ENCODE measurements at regions not wholly inside any gene's neighbourhood (a gene's known extent, or its start where the extent isn't known, plus 50 kb on each side); places are given as distances from the start of the nearest gene placed in this dataset.

DNA sequence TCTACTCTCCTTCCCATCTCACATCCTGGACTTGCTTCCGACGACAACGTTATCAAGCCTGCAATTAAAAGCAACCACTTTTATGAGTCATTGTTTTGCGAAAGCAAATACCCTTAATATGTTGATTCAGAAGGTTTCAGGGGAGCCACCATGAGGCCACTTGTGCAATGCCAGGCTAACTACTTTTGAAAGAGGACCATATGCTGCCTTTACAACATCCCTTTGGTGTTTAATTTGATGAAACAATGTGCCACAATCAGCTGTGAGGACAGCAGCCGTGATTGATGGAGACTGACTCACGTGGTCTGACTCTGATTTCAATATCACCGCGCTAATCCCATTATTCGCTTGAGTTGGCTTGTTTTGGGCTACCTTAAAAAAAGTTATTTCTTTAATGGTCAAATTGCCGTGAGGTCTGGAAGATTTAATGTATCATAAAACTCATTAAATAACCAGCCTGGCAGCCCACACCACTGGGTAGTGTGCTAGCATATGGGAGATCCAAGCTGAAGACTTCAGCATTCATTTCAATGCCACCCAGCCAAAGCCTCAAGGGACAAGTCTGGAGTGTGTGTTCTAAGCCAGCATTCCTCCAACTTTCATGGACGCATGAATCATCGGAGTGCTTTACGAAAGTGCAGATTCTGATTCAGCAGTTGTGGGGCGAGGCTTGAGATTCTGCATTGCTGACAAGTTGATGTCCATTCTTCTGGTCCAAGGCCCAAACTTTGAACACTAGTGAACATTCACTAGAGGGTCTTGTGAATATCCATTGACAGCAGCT, 73.3 kb upstream of the PAXBP1 start:
- no peaks in the 10 kb centered on the region for H3K36me3 ChIP-seq
- H3K4me1 ChIP-seq, result no peaks in the 10 kb centered on the region
- TF ChIP-seq, protein P1, sequence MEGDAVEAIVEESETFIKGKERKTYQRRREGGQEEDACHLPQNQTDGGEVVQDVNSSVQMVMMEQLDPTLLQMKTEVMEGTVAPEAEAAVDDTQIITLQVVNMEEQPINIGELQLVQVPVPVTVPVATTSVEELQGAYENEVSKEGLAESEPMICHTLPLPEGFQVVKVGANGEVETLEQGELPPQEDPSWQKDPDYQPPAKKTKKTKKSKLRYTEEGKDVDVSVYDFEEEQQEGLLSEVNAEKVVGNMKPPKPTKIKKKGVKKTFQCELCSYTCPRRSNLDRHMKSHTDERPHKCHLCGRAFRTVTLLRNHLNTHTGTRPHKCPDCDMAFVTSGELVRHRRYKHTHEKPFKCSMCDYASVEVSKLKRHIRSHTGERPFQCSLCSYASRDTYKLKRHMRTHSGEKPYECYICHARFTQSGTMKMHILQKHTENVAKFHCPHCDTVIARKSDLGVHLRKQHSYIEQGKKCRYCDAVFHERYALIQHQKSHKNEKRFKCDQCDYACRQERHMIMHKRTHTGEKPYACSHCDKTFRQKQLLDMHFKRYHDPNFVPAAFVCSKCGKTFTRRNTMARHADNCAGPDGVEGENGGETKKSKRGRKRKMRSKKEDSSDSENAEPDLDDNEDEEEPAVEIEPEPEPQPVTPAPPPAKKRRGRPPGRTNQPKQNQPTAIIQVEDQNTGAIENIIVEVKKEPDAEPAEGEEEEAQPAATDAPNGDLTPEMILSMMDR (IDR thresholded peaks at IDR 0.05; ENCODE audit: borderline replicate concordance), result no peak
- no peak overlapping the region for H3K4me3 ChIP-seq
- no peak overlapping the region for H3K27ac ChIP-seq (replicated peaks)
- no peaks in the 10 kb centered on the region for H3K9me3 ChIP-seq (replicated peaks)
- peaks cover 25% of the 10 kb centered on the region for H3K27me3 ChIP-seq (ENCODE audit: low read depth)
- no peak for DNase-seq
- intact Hi-C loops (cut with micrococcal nuclease), result no loop called here

DNA sequence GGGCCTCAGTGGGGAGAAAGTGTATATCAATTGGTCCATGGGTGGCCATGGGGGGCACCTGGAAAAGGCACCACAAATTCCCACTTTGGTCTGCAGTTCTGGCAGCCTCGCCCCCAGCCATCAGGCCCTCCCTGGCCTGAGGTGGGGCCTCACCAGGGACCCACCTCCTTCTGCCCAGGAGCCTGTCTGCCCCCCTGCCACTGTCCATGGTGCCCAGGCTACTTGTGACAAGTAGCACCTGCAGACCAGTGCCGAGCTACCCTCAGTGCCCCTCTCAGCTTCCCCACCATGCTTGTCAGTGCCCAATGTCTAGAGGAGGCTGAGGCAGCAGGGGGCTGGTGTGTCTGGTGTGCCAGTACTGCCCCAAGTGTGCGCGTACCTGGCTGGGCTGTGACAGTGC, 87.1 kb upstream of the PAXBP1 start:
- peaks cover 37% of the 10 kb centered on the region for H3K27me3 ChIP-seq (ENCODE audit: low read depth)
- DNase-seq, result no peak
- H3K4me3 ChIP-seq, result no peak overlapping the region
- no peaks in the 10 kb centered on the region for H3K9me3 ChIP-seq (replicated peaks)
- TF ChIP-seq, protein P1 (IDR thresholded peaks at IDR 0.05; ENCODE audit: borderline replicate concordance), result no peak
- no peak overlapping the region for H3K27ac ChIP-seq (replicated peaks)
- intact Hi-C loops (cut with micrococcal nuclease), result no loop called here
- H3K4me1 ChIP-seq, result no peaks in the 10 kb centered on the region
- H3K36me3 ChIP-seq, result no peaks in the 10 kb centered on the region

DNA sequence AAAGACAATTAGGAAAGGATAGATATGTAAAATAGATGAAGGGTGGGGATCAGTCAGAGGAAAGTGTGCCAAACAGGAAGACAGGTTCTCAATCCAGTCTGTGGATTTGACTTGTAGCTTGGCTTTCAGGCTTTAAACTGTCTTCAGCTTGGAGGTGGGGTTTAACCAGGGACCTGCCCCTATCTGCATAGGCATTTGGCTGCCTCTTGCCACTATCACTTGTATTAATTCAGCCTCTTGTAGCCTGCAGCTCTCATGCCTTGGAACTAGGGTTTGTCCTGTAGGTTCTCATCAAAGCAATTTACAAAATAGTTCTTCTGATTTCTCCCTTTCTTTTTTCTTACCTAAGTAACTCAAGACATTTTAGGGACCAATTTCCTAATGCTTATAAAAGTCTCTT, 88.8 kb upstream of the PAXBP1 start:
- Histone ChIP-seq H3K4me1 (no peaks in the 10 kb centered on the region), H3K36me3 (no peaks in the 10 kb centered on the region), H3K27ac (replicated peaks) (no peak overlapping the region), H3K27me3 (ENCODE audit: low read depth) (peaks cover 42% of the 10 kb centered on the region), H3K9me3 (replicated peaks) (no peaks in the 10 kb centered on the region), H3K4me3 (no peak overlapping the region)
- intact Hi-C loops (cut with micrococcal nuclease), result no loop called here
- TF ChIP-seq, protein P1 (IDR thresholded peaks at IDR 0.05; ENCODE audit: borderline replicate concordance), result no peak
- DNase-seq, result no peak

DNA sequence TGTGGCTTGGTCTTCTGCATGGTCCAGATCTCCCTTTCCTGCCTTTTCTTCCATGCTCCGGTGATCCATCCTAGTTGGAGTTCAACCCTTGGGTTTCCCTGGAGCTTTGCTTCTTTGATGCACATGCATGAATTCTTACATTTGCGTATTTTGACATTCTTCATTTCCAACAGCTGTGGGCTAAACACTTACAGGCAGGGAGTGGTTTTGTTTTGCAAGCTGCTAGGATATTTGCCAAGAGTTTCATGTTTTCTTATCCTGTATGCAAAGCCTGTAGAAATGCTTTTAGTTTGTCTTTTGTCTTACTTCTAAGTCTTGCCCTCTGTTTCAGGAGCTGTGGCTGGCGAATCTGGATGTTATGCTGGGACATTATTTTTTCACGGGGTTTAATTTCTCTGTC, 90.3 kb upstream of the PAXBP1 start:
- no peak overlapping the region for H3K27ac ChIP-seq (replicated peaks)
- TF ChIP-seq, protein P1 (IDR thresholded peaks at IDR 0.05; ENCODE audit: borderline replicate concordance), result no peak
- no peaks in the 10 kb centered on the region for H3K4me1 ChIP-seq
- H3K27me3 ChIP-seq (ENCODE audit: low read depth), result peaks cover 41% of the 10 kb centered on the region
- H3K9me3 ChIP-seq (replicated peaks), result no peaks in the 10 kb centered on the region
- no peak for DNase-seq
- H3K4me3 ChIP-seq, result no peak overlapping the region
- no peaks in the 10 kb centered on the region for H3K36me3 ChIP-seq
- intact Hi-C loops (cut with micrococcal nuclease), result no loop called here

DNA sequence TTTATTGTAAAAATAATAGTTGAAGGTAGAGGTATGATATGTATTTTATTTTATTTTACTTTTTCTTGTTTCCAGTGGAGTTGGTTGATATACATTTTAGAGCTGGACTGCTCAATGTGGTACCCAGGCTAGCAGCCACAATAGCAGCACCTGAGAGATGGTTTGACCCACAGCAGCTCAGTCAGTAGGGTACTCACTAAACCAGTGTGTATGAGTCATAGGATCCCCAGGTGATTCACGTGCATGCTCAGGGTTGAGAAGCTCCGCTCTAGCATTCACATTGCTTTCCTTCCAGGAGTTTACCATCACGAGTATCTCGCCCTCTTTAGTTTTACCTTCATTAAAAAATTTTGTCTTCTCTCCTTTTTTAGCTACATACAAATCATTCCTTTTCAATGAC, 96.0 kb upstream of the PAXBP1 start:
- H3K27ac ChIP-seq (replicated peaks), result no peak overlapping the region
- DNase-seq, result no peak
- no peaks in the 10 kb centered on the region for H3K9me3 ChIP-seq (replicated peaks)
- H3K4me3 ChIP-seq, result no peak overlapping the region
- no peaks in the 10 kb centered on the region for H3K4me1 ChIP-seq
- H3K27me3 ChIP-seq (ENCODE audit: low read depth), result peaks cover 35% of the 10 kb centered on the region
- intact Hi-C loops (cut with micrococcal nuclease), result no loop called here
- H3K36me3 ChIP-seq, result no peaks in the 10 kb centered on the region
- TF ChIP-seq, protein P1 (IDR thresholded peaks at IDR 0.05; ENCODE audit: borderline replicate concordance), result no peak
